ENCODE measurements at regions not wholly inside any gene's neighbourhood (a gene's known extent, or its start where the extent isn't known, plus 50 kb on each side); places are given as distances from the start of the nearest gene placed in this dataset.

DNA sequence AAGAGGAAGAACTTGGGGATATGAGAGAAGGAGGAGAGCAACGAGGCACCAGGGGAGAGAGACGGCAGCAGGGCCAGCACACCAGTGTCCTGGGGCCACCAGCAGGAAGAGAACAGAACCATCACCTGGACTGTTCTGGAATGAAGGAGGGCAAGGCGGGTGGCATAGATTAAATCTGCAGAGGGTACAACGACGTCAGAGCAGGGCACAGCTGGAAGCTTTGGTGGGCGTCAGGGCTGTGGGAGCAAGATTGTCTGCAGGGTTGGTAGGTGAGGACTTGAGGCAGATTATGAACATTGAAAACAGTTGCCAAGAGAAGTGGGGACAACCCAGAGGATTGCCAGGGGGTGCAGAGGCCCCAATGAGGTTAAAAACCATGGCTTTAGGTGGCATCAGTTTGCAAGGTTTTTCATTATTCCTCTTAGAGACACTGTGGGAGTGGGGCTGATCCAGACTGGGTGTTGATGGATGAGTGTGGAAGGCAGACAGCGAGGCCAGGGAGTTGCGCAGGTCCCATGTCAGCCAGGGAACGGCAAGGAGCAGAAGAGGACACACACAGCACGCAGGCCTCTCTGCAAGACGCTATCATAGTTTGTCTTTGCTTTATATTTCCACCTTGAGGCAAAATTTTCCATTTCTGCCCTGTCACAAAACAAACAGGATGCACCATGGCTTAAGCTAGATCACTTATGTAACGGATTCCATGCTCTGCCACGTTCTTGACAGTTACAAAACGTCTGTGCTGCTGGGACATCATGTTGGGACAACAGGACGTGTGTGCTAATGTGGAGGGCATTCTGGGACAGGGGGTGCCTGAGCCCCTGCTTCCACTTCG lies 52.5 kb upstream of the LEP start:
- no peak for TF ChIP-seq TARDBP (IDR thresholded peaks at IDR 0.05)
- TF ChIP-seq ELF4 (IDR thresholded peaks at IDR 0.05), result no peak
- TF ChIP-seq ARNT (IDR thresholded peaks at IDR 0.05), result no peak
- TF ChIP-seq, protein P1, sequence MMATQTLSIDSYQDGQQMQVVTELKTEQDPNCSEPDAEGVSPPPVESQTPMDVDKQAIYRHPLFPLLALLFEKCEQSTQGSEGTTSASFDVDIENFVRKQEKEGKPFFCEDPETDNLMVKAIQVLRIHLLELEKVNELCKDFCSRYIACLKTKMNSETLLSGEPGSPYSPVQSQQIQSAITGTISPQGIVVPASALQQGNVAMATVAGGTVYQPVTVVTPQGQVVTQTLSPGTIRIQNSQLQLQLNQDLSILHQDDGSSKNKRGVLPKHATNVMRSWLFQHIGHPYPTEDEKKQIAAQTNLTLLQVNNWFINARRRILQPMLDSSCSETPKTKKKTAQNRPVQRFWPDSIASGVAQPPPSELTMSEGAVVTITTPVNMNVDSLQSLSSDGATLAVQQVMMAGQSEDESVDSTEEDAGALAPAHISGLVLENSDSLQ (IDR thresholded peaks at IDR 0.05), result no peak
- no peak for TF ChIP-seq FOXA1 (IDR thresholded peaks at IDR 0.05)
- no peak for TF ChIP-seq FOXM1 (IDR thresholded peaks at IDR 0.05; ENCODE audit: borderline replicate concordance)
- no peak for TF ChIP-seq BHLHE40 (IDR thresholded peaks at IDR 0.05; ENCODE audit: borderline replicate concordance)
